ENCODE measurements at regions not wholly inside any gene's neighbourhood (a gene's known extent, or its start where the extent isn't known, plus 50 kb on each side); places are given as distances from the start of the nearest gene placed in this dataset.

DNA sequence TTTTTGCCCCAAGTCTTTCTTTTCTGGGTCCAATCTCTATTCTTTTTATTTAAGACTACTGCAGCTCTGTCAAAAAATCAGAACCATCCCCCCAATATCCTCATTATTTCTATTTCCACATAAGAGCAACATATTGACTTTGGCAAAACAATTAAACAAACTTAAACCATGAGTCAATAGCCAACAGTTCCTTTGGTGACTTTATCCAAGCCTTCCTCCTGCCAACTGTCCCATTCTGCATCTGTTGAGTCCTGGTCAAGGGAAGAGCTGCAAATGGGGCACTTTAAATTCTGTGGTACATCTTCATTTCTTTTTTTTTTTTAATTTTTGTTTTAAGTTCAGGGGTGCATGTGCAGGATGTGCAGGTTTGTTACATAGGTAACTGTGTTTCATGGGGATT, 1875.0 kb upstream of the PCDH7 start:
- TF ChIP-seq, protein P1, sequence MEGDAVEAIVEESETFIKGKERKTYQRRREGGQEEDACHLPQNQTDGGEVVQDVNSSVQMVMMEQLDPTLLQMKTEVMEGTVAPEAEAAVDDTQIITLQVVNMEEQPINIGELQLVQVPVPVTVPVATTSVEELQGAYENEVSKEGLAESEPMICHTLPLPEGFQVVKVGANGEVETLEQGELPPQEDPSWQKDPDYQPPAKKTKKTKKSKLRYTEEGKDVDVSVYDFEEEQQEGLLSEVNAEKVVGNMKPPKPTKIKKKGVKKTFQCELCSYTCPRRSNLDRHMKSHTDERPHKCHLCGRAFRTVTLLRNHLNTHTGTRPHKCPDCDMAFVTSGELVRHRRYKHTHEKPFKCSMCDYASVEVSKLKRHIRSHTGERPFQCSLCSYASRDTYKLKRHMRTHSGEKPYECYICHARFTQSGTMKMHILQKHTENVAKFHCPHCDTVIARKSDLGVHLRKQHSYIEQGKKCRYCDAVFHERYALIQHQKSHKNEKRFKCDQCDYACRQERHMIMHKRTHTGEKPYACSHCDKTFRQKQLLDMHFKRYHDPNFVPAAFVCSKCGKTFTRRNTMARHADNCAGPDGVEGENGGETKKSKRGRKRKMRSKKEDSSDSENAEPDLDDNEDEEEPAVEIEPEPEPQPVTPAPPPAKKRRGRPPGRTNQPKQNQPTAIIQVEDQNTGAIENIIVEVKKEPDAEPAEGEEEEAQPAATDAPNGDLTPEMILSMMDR (IDR thresholded peaks at IDR 0.05; ENCODE audit: low read depth, low read length, poor library complexity, severe bottlenecking): no peak
- TF ChIP-seq EZH2phosphoT487 (IDR thresholded peaks at IDR 0.05; ENCODE audit: borderline replicate concordance, low read length): no peak

Measured in DOHH2 (cell line).